H9 (cell line): ENCODE measurements at regions not wholly inside any gene's neighbourhood (a gene's known extent, or its start where the extent isn't known, plus 50 kb on each side); places are given as distances from the start of the nearest gene placed in this dataset.

Experiments used
- DNase-seq: peaks from one replicate; pipeline ENCODE4 v3.0.0-alpha.2; 2017
- H2AFZ ChIP-seq: one replicate; pipeline ENCODE4 v1.6.1; 2013; ENCODE audit warnings: mild to moderate bottlenecking, low read length, control low read depth, moderate library complexity
- H2AK5ac ChIP-seq: 2 replicates; pipeline ENCODE4 v1.6.1; 2013; ENCODE audit warnings: low read length, control low read depth, mixed read lengths; ENCODE audit not compliant: insufficient read length
- H2BK120ac ChIP-seq: one replicate; pipeline ENCODE4 v1.6.1; 2013; ENCODE audit warnings: low read depth, mild to moderate bottlenecking, low read length, control low read depth, inconsistent platforms; ENCODE audit not compliant: poor library complexity, severe bottlenecking
- H2BK12ac ChIP-seq: 2 replicates; pipeline ENCODE4 v1.6.1; 2013; ENCODE audit warnings: low read length, control low read depth, mixed read lengths, low read depth; ENCODE audit not compliant: insufficient read length
- H2BK15ac ChIP-seq: 2 replicates; pipeline ENCODE4 v1.6.1; 2013; ENCODE audit warnings: low read depth, low read length, control low read depth
- H2BK20ac ChIP-seq: one replicate; pipeline ENCODE4 v1.6.1; 2013; ENCODE audit warnings: low read depth, mild to moderate bottlenecking, low read length, control low read depth, inconsistent platforms; ENCODE audit not compliant: poor library complexity, severe bottlenecking
- H2BK5ac ChIP-seq: 2 replicates; pipeline ENCODE4 v1.6.1; 2013; ENCODE audit warnings: low read length, control low read depth, mixed read lengths; ENCODE audit not compliant: insufficient read length
- H3K14ac ChIP-seq: 2 replicates; pipeline ENCODE4 v1.6.1; 2013; ENCODE audit warnings: low read length, control low read depth; ENCODE audit not compliant: insufficient read depth
- H3K18ac ChIP-seq: 2 replicates; pipeline ENCODE4 v1.6.1; 2013; ENCODE audit warnings: low read depth, mild to moderate bottlenecking, mixed read lengths, low read length, control low read depth; ENCODE audit not compliant: insufficient read length
- H3K23ac ChIP-seq: 2 replicates; pipeline ENCODE4 v1.6.1; 2013; ENCODE audit warnings: low read length, control low read depth, mixed read lengths, low read depth; ENCODE audit not compliant: insufficient read length
- H3K23me2 ChIP-seq: 2 replicates; pipeline ENCODE4 v1.6.1; 2013; ENCODE audit warnings: low read depth, mild to moderate bottlenecking, mixed read lengths, low read length, control low read depth; ENCODE audit not compliant: insufficient read length, poor library complexity, severe bottlenecking
- H3K27ac ChIP-seq: 2 replicates; pipeline ENCODE4 v1.5.1; 2013; ENCODE audit warnings: low read length, control low read depth, mixed read lengths, low read depth; ENCODE audit not compliant: insufficient read length
- H3K27me3 ChIP-seq: 2 replicates; pipeline ENCODE4 v1.6.1; 2013; ENCODE audit warnings: low read length, control low read depth, inconsistent platforms; ENCODE audit not compliant: insufficient read depth
- H3K4ac ChIP-seq: 2 replicates; pipeline ENCODE4 v1.6.1; 2013; ENCODE audit warnings: low read depth, mild to moderate bottlenecking, control low read depth, inconsistent platforms, low read length, moderate library complexity
- H3K4me1 ChIP-seq: 2 replicates; pipeline ENCODE4 v1.6.1; 2013; ENCODE audit warnings: low read length, control low read depth, inconsistent platforms; ENCODE audit not compliant: insufficient read depth
- H3K4me2 ChIP-seq: 2 replicates; pipeline ENCODE4 v1.6.1; 2013; ENCODE audit warnings: low read length, control low read depth, mixed read lengths; ENCODE audit not compliant: insufficient read length, insufficient read depth
- H3K56ac ChIP-seq: 2 replicates; pipeline ENCODE4 v1.6.1; 2013; ENCODE audit warnings: low read depth, mild to moderate bottlenecking, mixed read lengths, low read length, control low read depth; ENCODE audit not compliant: insufficient read length
- H3K79me1 ChIP-seq: 2 replicates; pipeline ENCODE4 v1.6.1; 2013; ENCODE audit warnings: low read depth, mild to moderate bottlenecking, moderate library complexity, low read length, control low read depth, inconsistent platforms; ENCODE audit not compliant: insufficient read depth, poor library complexity, severe bottlenecking
- H3K79me2 ChIP-seq: 2 replicates; pipeline ENCODE4 v1.6.1; 2013; ENCODE audit warnings: low read length, control low read depth, inconsistent platforms; ENCODE audit not compliant: insufficient read depth
- H3K9ac ChIP-seq: 2 replicates; pipeline ENCODE4 v1.6.1; 2013; ENCODE audit warnings: low read length, control low read depth, mixed read lengths; ENCODE audit not compliant: insufficient read length; ENCODE audit errors: extremely low read depth
- H3K9me3 ChIP-seq: one replicate; pipeline ENCODE4 v1.6.1; 2013; ENCODE audit warnings: low read depth, low read length, inconsistent platforms; ENCODE audit not compliant: control insufficient read depth
- H3T11ph ChIP-seq: one replicate; pipeline ENCODE4 v1.6.1; 2013; ENCODE audit warnings: mild to moderate bottlenecking, low read length, control low read depth, inconsistent platforms
- H4K20me1 ChIP-seq: one replicate; pipeline ENCODE4 v1.6.1; 2013; ENCODE audit not compliant: control insufficient read depth, insufficient read length, insufficient read depth
- H4K5ac ChIP-seq: 2 replicates; pipeline ENCODE4 v1.6.1; 2013; ENCODE audit warnings: low read depth, mild to moderate bottlenecking, mixed read lengths, low read length, control low read depth; ENCODE audit not compliant: insufficient read length
- H4K8ac ChIP-seq: replicated peaks from 2 replicates; pipeline ENCODE4 v1.6.1; 2013; ENCODE audit warnings: low read length, control low read depth, mixed read lengths, low read depth; ENCODE audit not compliant: insufficient read length
- H4K91ac ChIP-seq: 2 replicates; pipeline ENCODE4 v1.6.1; 2013; ENCODE audit warnings: low read depth, mild to moderate bottlenecking, moderate library complexity, mixed read lengths, low read length, control low read depth; ENCODE audit not compliant: insufficient read length
- H3K27ac Mint-ChIP-seq, 3 experiments: 2 replicates in 2 of 3; 3 replicates in 1 of 3; pipeline ENCODE4 v1.8.0; 2020 to 2021; ENCODE audit warnings: mixed read lengths in 3 of 3, mild to moderate bottlenecking in 1 of 3, moderate library complexity in 1 of 3
- H3K27me3 Mint-ChIP-seq: 2 replicates; pipeline ENCODE4 v1.8.0; 2021; ENCODE audit warnings: low read depth, mild to moderate bottlenecking, moderate library complexity, mixed read lengths
- H3K36me3 Mint-ChIP-seq, 3 experiments: 2 replicates in 2 of 3; 3 replicates in 1 of 3; pipeline ENCODE4 v1.8.0; 2020 to 2021; ENCODE audit warnings: low read depth in 3 of 3, mixed read lengths in 3 of 3; ENCODE audit not compliant: insufficient read depth in 1 of 3
- H3K4me1 Mint-ChIP-seq, 2 experiments: 2 replicates each; pipeline ENCODE4 v1.8.0; 2020; ENCODE audit warnings: mixed read lengths in 2 of 2
- H3K4me3 Mint-ChIP-seq, 2 experiments: 2 replicates in 1 of 2; 3 replicates in 1 of 2; pipeline ENCODE4 v1.8.0; 2020 to 2021; ENCODE audit warnings: mild to moderate bottlenecking in 2 of 2, mixed read lengths in 2 of 2, moderate library complexity in 1 of 2
- H3K9me3 Mint-ChIP-seq, 2 experiments: 2 replicates in 1 of 2; 3 replicates in 1 of 2; pipeline ENCODE4 v1.8.0; 2020; ENCODE audit warnings: mild to moderate bottlenecking in 2 of 2, mixed read lengths in 2 of 2, moderate library complexity in 1 of 2
- TF ChIP-seq, protein P1 (sequence below): fragments of 200-600 bp; sonication (generic); conservative IDR thresholded peaks from 3 replicates; pipeline ENCODE4 v1.8.0; 2021; ENCODE audit warnings: antibody characterized with exemption, mild to moderate bottlenecking

DNA sequence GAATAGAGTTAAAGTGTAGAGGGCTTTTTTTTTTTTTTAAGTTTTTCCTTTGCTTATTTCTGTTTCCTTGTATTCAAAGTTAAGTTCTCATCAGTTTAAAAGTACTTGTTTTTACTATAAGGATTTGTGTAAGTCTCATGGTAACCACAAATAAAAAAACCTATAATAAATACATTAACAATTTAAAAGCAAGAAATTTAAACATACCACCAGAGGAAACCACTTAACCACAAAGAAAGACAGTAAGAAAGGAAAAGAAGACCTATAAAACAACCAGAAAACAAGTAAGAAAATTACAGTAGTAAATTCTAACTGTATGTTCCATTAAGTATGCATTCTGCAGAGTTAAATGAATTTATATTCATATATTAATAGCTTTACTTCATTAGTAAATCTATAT, 999.1 kb upstream of the ATXN8OS start:
- Histone ChIP-seq H3K4me2 (no peak overlapping the region), H2AFZ (no peak overlapping the region), H2BK15ac (no peak overlapping the region), H3K27me3 (no peaks in the 10 kb centered on the region), H2BK20ac (no peak overlapping the region), H3K9ac (no peak overlapping the region), H4K5ac (no peak overlapping the region), H3K23ac (no peak overlapping the region), H4K8ac (no peak overlapping the region), H3T11ph (no peak overlapping the region), H2AK5ac (no peak overlapping the region), H3K4ac (no peak overlapping the region), H2BK12ac (no peak overlapping the region), H3K9me3 (peaks cover 6% of the 10 kb centered on the region), H4K20me1 (no peaks in the 10 kb centered on the region), H3K27ac (no peak overlapping the region), H3K14ac (no peak overlapping the region), H3K79me1 (no peaks in the 10 kb centered on the region), H3K18ac (no peak overlapping the region), H2BK5ac (no peak overlapping the region), H3K4me1 (no peaks in the 10 kb centered on the region), H3K23me2 (no peaks in the 10 kb centered on the region), H3K56ac (no peak overlapping the region), H4K91ac (no peak overlapping the region), H3K79me2 (no peaks in the 10 kb centered on the region), H2BK120ac (no peak overlapping the region)
- Mint-ChIP-seq H3K27ac (no peak overlapping the region), H3K27me3 (no peaks in the 10 kb centered on the region), H3K4me1 (no peaks in the 10 kb centered on the region), H3K4me3 (no peak overlapping the region), H3K9me3 (peaks cover 12 to 15% of the 10 kb centered on the region in 2 experiments; a peak in 4 of 5 replicates), H3K36me3 (peaks cover 8 to 19% (median 18%) of the 10 kb centered on the region in 3 experiments)
- TF ChIP-seq, protein P1, sequence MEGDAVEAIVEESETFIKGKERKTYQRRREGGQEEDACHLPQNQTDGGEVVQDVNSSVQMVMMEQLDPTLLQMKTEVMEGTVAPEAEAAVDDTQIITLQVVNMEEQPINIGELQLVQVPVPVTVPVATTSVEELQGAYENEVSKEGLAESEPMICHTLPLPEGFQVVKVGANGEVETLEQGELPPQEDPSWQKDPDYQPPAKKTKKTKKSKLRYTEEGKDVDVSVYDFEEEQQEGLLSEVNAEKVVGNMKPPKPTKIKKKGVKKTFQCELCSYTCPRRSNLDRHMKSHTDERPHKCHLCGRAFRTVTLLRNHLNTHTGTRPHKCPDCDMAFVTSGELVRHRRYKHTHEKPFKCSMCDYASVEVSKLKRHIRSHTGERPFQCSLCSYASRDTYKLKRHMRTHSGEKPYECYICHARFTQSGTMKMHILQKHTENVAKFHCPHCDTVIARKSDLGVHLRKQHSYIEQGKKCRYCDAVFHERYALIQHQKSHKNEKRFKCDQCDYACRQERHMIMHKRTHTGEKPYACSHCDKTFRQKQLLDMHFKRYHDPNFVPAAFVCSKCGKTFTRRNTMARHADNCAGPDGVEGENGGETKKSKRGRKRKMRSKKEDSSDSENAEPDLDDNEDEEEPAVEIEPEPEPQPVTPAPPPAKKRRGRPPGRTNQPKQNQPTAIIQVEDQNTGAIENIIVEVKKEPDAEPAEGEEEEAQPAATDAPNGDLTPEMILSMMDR, result peak; percentile 48; the same call in 2 of the 3 replicates
- no peak for DNase-seq
